Glutamatergic neuron (in vitro differentiated cells): ENCODE measurements at regions not wholly inside any gene's neighbourhood (a gene's known extent, or its start where the extent isn't known, plus 50 kb on each side); places are given as distances from the start of the nearest gene placed in this dataset.

ENCODE experiments used
- DNase-seq: peaks from one replicate; pipeline ENCODE4 v3.0.0; 2022
- H3K27ac Mint-ChIP-seq: one replicate; pipeline ENCODE4 v1.8.0; 2020; ENCODE audit warnings: mild to moderate bottlenecking, mixed read lengths, inconsistent platforms; ENCODE audit not compliant: unreplicated experiment
- H3K27me3 Mint-ChIP-seq: one replicate; pipeline ENCODE4 v1.8.0; 2020; ENCODE audit warnings: mild to moderate bottlenecking, moderate library complexity, mixed read lengths, inconsistent platforms; ENCODE audit not compliant: unreplicated experiment
- H3K36me3 Mint-ChIP-seq: one replicate; pipeline ENCODE4 v1.8.0; 2020; ENCODE audit warnings: mild to moderate bottlenecking, mixed read lengths, inconsistent platforms; ENCODE audit not compliant: unreplicated experiment
- H3K4me1 Mint-ChIP-seq: one replicate; pipeline ENCODE4 v1.8.0; 2020; ENCODE audit warnings: mild to moderate bottlenecking, low read depth, mixed read lengths, inconsistent platforms; ENCODE audit not compliant: unreplicated experiment
- H3K4me3 Mint-ChIP-seq: one replicate; pipeline ENCODE4 v1.8.0; 2020; ENCODE audit warnings: mild to moderate bottlenecking, mixed read lengths, inconsistent platforms; ENCODE audit not compliant: unreplicated experiment
- H3K9me3 Mint-ChIP-seq: one replicate; pipeline ENCODE4 v1.8.0; 2020; ENCODE audit warnings: mild to moderate bottlenecking, moderate library complexity, mixed read lengths, inconsistent platforms; ENCODE audit not compliant: unreplicated experiment
- TF ChIP-seq, protein P1 (sequence below): fragments of 200-600 bp; sonication (generic); IDR thresholded peaks from one replicate; pipeline ENCODE4 v1.5.0; 2021; ENCODE audit not compliant: partially characterized antibody, unreplicated experiment

DNA sequence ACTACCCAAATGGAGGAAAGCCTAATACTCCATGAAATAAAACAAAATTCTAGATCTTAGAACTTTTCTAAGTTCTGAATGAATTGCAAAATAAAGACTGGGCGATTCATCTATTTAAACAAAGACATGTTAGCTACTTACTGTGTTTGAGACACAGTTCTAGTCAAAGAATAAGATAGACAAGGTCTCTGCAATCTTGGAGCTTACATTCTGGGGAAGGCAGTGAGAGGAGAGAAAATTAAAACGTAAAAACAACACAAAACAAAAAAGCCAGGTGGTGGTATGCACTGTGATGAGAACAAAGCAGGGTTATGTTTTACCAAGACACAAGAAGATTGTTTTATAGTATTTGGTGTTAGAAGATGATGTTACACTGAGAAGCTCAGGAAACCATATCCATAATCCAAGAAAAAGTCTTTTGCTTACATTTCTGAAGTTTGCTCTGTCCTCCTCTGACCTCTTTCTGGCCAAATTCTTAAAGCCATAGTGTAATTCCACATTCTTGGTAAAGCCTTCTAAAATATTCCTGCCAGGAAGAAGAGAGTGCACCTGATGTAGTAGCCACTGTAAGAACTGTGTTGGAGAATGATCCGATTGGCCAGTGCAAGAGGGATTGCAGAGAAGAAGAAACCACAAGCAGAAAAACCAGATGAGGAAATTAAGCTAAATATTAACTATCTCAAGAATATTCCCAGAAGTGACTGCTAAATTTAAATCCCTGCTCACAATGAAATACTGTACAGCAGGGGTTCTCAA is 218.4 kb downstream of the PCSK1 start:
- TF ChIP-seq, protein P1, sequence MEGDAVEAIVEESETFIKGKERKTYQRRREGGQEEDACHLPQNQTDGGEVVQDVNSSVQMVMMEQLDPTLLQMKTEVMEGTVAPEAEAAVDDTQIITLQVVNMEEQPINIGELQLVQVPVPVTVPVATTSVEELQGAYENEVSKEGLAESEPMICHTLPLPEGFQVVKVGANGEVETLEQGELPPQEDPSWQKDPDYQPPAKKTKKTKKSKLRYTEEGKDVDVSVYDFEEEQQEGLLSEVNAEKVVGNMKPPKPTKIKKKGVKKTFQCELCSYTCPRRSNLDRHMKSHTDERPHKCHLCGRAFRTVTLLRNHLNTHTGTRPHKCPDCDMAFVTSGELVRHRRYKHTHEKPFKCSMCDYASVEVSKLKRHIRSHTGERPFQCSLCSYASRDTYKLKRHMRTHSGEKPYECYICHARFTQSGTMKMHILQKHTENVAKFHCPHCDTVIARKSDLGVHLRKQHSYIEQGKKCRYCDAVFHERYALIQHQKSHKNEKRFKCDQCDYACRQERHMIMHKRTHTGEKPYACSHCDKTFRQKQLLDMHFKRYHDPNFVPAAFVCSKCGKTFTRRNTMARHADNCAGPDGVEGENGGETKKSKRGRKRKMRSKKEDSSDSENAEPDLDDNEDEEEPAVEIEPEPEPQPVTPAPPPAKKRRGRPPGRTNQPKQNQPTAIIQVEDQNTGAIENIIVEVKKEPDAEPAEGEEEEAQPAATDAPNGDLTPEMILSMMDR, result no peak
- Mint-ChIP-seq H3K27ac (no peak overlapping the region), H3K4me1 (no peaks in the 10 kb centered on the region), H3K36me3 (no peaks in the 10 kb centered on the region), H3K27me3 (no peaks in the 10 kb centered on the region), H3K4me3 (no peak overlapping the region), H3K9me3 (no peaks in the 10 kb centered on the region)
- no peak for DNase-seq

DNA sequence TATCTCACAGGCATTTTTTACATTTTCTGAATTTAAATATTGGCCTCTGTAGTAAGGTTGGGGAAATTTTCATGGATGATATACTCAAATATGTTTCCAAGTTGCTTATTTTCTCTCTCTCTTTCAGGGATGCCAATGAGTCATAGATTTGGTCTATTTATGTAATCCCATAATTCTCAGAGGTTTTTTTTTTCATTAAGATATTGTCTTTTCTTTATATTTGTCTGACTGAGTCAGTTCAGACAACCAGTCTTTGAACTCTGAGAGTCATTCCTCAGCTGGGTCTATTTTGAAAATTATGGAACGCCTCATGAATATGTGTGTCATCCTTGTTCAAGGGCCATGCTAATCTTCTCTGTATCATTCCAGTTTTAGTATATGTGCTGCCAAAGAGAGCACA is 223.2 kb downstream of the PCSK1 start:
- no peak overlapping the region for H3K27ac Mint-ChIP-seq
- H3K4me3 Mint-ChIP-seq, result no peak overlapping the region
- H3K36me3 Mint-ChIP-seq, result peaks cover 20% of the 10 kb centered on the region
- no peaks in the 10 kb centered on the region for H3K9me3 Mint-ChIP-seq
- DNase-seq, result no peak
- no peaks in the 10 kb centered on the region for H3K27me3 Mint-ChIP-seq
- no peaks in the 10 kb centered on the region for H3K4me1 Mint-ChIP-seq
- TF ChIP-seq, protein P1, result no peak

DNA sequence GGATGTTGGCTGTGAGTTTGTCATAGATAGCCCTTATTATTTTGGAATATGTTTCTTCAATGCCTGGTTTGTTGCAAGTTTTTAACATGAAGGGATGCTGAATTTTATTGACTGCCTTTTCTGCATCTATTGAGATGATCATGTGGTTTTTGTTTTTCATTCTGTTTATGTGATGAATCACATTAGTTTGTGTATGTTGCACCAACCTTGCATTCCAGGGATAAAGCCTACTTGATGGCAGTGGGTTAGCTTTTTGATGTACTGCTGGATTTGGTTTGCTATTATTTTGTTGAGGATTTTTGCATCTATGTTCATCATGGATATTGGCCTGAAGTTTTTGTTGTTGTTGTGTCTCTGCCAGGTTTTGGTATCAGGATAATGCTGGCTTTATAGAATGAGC is 225.6 kb downstream of the PCSK1 start:
- no peaks in the 10 kb centered on the region for H3K4me1 Mint-ChIP-seq
- H3K36me3 Mint-ChIP-seq, result peaks cover 20% of the 10 kb centered on the region
- H3K27ac Mint-ChIP-seq, result no peak overlapping the region
- TF ChIP-seq, protein P1, result no peak
- no peak for DNase-seq
- H3K9me3 Mint-ChIP-seq, result no peaks in the 10 kb centered on the region
- H3K4me3 Mint-ChIP-seq, result no peak overlapping the region
- H3K27me3 Mint-ChIP-seq, result no peaks in the 10 kb centered on the region

DNA sequence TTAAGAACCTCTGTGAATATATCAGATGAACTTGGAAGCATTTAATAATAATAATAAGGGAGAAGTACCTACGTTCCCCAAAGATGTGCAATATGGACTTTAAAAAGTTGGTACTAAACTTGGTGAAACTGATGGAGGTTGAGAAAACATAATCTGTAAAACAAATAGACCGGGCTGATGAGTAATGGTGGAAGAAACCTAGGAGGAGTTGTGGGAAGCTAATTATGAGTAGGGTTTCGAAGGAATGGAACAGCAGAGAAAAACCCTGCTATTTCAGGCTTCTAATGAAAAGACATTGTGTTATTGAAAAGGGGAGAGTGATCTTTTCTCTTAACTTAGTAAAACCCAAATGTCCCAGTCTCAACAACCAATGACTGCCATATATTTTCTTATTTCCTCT is 229.3 kb downstream of the PCSK1 start:
- H3K4me3 Mint-ChIP-seq, result no peak overlapping the region
- no peaks in the 10 kb centered on the region for H3K4me1 Mint-ChIP-seq
- TF ChIP-seq, protein P1, result no peak
- H3K9me3 Mint-ChIP-seq, result no peaks in the 10 kb centered on the region
- no peaks in the 10 kb centered on the region for H3K27me3 Mint-ChIP-seq
- H3K36me3 Mint-ChIP-seq, result peaks cover 20% of the 10 kb centered on the region
- DNase-seq, result no peak
- no peak overlapping the region for H3K27ac Mint-ChIP-seq

DNA sequence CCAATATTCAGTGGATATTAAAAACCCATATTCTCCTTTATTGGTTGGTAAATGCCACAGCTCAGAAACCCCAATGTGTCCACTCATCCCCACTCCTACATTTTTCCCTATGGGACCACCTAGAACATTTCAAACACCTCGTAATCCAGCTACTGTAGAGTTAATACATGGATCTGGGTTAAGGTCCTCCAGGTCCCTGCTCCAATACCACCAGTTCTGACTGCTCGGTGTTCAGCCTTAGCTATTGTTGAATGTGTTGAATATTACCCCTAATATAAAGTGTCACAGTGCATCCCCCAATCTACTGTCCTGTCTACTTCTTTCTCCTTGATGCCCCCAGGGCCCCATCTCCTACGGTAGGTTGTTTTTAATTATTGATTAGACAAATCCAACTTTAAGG is 231.5 kb downstream of the PCSK1 start:
- no peak for DNase-seq
- TF ChIP-seq, protein P1, result no peak
- no peak overlapping the region for H3K4me3 Mint-ChIP-seq

More for the DNA sequence above, 231.5 kb downstream of the PCSK1 start:
- Mint-ChIP-seq H3K27me3 (no peaks in the 10 kb centered on the region), H3K36me3 (peaks cover 2% of the 10 kb centered on the region), H3K27ac (no peak overlapping the region), H3K9me3 (no peaks in the 10 kb centered on the region), H3K4me1 (no peaks in the 10 kb centered on the region)
